KMS-11 (cell line): ENCODE measurements at regions not wholly inside any gene's neighbourhood (a gene's known extent, or its start where the extent isn't known, plus 50 kb on each side); places are given as distances from the start of the nearest gene placed in this dataset.

Experiments
- H2AFZ ChIP-seq: fragments of 200-600 bp; sonication (generic); 2 replicates; pipeline ENCODE4 v1.6.1; 2016; ENCODE audit warnings: antibody characterized with exemption, mixed run types, low read depth
- H3K27ac ChIP-seq: fragments of 200-600 bp; sonication (generic); 2 replicates; pipeline ENCODE4 v1.6.1; 2016; ENCODE audit warnings: mild to moderate bottlenecking, mixed run types
- H3K27me3 ChIP-seq: fragments of 200-600 bp; sonication (generic); 2 replicates; pipeline ENCODE4 v1.6.1; 2017; ENCODE audit warnings: mild to moderate bottlenecking, low read depth, mixed run types, moderate library complexity; ENCODE audit not compliant: insufficient read depth
- H3K36me3 ChIP-seq: fragments of 200-600 bp; sonication (generic); 2 replicates; pipeline ENCODE4 v1.6.1; 2017; ENCODE audit warnings: mild to moderate bottlenecking, mixed run types; ENCODE audit not compliant: insufficient read depth
- H3K4me1 ChIP-seq: fragments of 200-600 bp; sonication (generic); 2 replicates; pipeline ENCODE4 v1.6.1; 2016; ENCODE audit warnings: mild to moderate bottlenecking, low read depth, mixed run types; ENCODE audit not compliant: poor library complexity, severe bottlenecking
- H3K4me2 ChIP-seq: fragments of 200-600 bp; sonication (generic); 2 replicates; pipeline ENCODE4 v1.7.0; 2016; ENCODE audit warnings: mild to moderate bottlenecking, mixed run types
- H3K4me3 ChIP-seq: fragments of 200-600 bp; sonication (generic); IDR thresholded peaks from 2 replicates; pipeline ENCODE4 v1.6.1; 2017; ENCODE audit warnings: low read depth, low read length, mixed read lengths; ENCODE audit not compliant: insufficient read depth
- H3K79me2 ChIP-seq: fragments of 200-600 bp; sonication (generic); 2 replicates; pipeline ENCODE4 v1.6.1; 2016; ENCODE audit warnings: low read depth, mixed run types; ENCODE audit not compliant: insufficient read depth
- H3K9ac ChIP-seq: fragments of 200-600 bp; sonication (generic); 2 replicates; pipeline ENCODE4 v1.6.1; 2016; ENCODE audit warnings: mild to moderate bottlenecking, mixed run types
- H4K20me1 ChIP-seq: fragments of 200-600 bp; sonication (generic); 2 replicates; pipeline ENCODE4 v1.6.1; 2016; ENCODE audit warnings: mild to moderate bottlenecking, mixed run types; ENCODE audit not compliant: insufficient read depth
- TF ChIP-seq, protein P1 (sequence below): fragments of 200-600 bp; sonication (generic); conservative IDR thresholded peaks from 2 replicates; pipeline ENCODE4 v1.6.1; 2017; ENCODE audit warnings: low read depth, mild to moderate bottlenecking, antibody characterized with exemption, low read length, moderate library complexity, mixed read lengths

GRCh38 chr4:127000846-127001245, 631.9 kb upstream of the INTU start:
- no peak overlapping the region for H3K4me3 ChIP-seq
- H3K4me1 ChIP-seq, result no peaks in the 10 kb centered on the region
- no peak overlapping the region for H3K27ac ChIP-seq
- H3K9ac ChIP-seq, result no peak overlapping the region
- H3K4me2 ChIP-seq, result no peak overlapping the region
- no peaks in the 10 kb centered on the region for H3K79me2 ChIP-seq
- H2AFZ ChIP-seq, result no peak overlapping the region
- H3K27me3 ChIP-seq, result no peaks in the 10 kb centered on the region
- no peaks in the 10 kb centered on the region for H4K20me1 ChIP-seq
- no peaks in the 10 kb centered on the region for H3K36me3 ChIP-seq
- TF ChIP-seq, protein P1, sequence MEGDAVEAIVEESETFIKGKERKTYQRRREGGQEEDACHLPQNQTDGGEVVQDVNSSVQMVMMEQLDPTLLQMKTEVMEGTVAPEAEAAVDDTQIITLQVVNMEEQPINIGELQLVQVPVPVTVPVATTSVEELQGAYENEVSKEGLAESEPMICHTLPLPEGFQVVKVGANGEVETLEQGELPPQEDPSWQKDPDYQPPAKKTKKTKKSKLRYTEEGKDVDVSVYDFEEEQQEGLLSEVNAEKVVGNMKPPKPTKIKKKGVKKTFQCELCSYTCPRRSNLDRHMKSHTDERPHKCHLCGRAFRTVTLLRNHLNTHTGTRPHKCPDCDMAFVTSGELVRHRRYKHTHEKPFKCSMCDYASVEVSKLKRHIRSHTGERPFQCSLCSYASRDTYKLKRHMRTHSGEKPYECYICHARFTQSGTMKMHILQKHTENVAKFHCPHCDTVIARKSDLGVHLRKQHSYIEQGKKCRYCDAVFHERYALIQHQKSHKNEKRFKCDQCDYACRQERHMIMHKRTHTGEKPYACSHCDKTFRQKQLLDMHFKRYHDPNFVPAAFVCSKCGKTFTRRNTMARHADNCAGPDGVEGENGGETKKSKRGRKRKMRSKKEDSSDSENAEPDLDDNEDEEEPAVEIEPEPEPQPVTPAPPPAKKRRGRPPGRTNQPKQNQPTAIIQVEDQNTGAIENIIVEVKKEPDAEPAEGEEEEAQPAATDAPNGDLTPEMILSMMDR, result no peak

DNA sequence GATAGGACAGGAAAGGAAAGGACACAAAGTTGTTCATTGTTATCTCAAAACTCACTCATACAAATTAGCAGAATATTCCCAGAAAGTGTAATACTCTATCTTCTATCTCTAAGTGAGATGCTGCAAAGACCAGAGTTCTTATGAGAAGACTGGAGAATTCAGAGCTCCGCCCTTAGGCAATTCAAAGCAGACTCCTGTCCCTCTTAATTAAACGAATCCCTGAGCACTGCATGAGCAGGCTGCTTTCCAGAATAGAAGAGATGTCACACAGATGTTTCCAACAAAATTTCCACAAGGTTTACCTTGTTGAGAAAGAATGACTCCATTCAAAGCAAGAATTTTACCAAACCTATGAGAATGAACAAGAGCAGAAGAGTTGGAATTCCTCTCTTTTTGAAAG, 630.8 kb upstream of the INTU start:
- Histone ChIP-seq H2AFZ (no peak overlapping the region), H3K79me2 (no peaks in the 10 kb centered on the region), H3K4me2 (no peak overlapping the region), H3K9ac (no peak overlapping the region), H3K36me3 (no peaks in the 10 kb centered on the region), H3K4me1 (no peaks in the 10 kb centered on the region), H4K20me1 (no peaks in the 10 kb centered on the region), H3K4me3 (no peak overlapping the region), H3K27ac (no peak overlapping the region), H3K27me3 (no peaks in the 10 kb centered on the region)
- TF ChIP-seq, protein P1, result no peak

GRCh38 chr4:127006446-127006877, 626.3 kb upstream of the INTU start:
- Histone ChIP-seq H3K4me3 (no peak overlapping the region), H3K9ac (no peak overlapping the region), H3K4me2 (no peak overlapping the region), H3K36me3 (no peaks in the 10 kb centered on the region), H4K20me1 (no peaks in the 10 kb centered on the region), H3K27me3 (no peaks in the 10 kb centered on the region), H3K4me1 (no peaks in the 10 kb centered on the region), H2AFZ (no peak overlapping the region), H3K27ac (no peak overlapping the region), H3K79me2 (no peaks in the 10 kb centered on the region)
- TF ChIP-seq, protein P1, result no peak

DNA sequence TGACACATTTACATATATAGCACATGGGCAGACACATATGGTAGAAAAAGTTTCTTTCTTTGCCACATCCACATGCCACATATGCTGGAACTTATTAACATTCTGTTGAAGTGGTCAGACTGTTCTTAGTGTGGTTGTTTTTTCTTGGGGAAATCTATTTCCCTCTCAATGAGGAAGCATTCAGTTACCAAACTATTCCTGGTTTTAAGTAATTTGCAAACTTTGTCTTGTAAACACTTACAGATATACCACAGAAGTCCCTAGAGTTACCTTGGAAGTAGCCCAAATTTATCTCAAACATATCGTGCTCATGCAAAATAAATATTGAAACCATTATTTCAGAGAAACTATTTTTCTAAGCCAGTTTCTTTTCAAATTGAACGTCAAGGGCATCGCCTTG, 625.5 kb upstream of the INTU start:
- no peaks in the 10 kb centered on the region for H4K20me1 ChIP-seq
- no peaks in the 10 kb centered on the region for H3K36me3 ChIP-seq
- no peak overlapping the region for H3K9ac ChIP-seq
- TF ChIP-seq, protein P1, result no peak
- no peak overlapping the region for H2AFZ ChIP-seq
- H3K4me1 ChIP-seq, result no peaks in the 10 kb centered on the region
- no peaks in the 10 kb centered on the region for H3K79me2 ChIP-seq
- no peak overlapping the region for H3K4me2 ChIP-seq
- no peak overlapping the region for H3K4me3 ChIP-seq
- H3K27ac ChIP-seq, result no peak overlapping the region
- H3K27me3 ChIP-seq, result no peaks in the 10 kb centered on the region
